ENCODE measurements at regions not wholly inside any gene's neighbourhood (a gene's known extent, or its start where the extent isn't known, plus 50 kb on each side); places are given as distances from the start of the nearest gene placed in this dataset.
"Not testable (repeated sequence)": the region's sequence is repeated elsewhere in the genome, so short reads cannot be mapped to it uniquely, and the experiment has no call there.

- ATAC-seq (no peak), DNase-seq (no peak)
- intact Hi-C loops (cut with DNase I), result no loop called here
These were observed 159.6 kb upstream of the PROK2 start for GRCh38 chr3:71944482-71945065.

DNA sequence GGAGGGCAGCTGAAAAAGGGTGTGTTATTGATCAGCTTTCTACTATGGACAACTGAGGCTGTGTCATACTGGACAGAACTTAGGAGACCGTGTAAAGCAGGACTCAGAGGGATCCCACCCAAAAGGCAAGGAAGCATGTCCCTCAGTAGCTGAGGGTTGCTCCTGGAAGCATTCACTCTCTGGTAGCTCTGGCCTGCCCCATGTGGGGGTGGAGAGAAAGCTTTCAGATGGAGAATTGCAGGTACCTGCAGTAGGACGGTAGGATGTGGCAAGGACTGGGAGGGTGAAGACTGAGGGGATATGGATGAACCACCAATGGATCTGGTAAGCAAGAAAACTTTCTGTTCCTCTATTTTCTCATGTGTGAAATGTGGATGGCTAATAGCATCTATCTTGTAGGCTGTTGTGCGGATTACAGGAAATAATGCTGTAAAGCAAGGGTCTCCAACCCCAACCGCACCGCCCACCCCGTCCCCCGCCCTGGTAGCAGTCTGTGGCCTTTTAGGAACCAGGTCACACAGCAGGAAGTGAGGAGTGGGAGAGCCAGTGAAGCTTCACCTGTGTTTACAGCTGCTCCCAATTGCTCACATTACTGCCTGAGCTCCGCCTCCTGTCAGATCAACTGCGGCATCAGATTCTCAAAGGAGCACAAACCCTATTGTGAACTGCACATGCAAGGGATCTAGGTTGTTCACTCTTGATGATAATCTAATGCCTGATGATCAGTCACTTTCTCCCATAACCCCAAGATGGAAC, 157.7 kb upstream of the PROK2 start:
- no peak for ATAC-seq
- intact Hi-C loops (cut with DNase I), result no loop called here
- no peak for DNase-seq

DNA sequence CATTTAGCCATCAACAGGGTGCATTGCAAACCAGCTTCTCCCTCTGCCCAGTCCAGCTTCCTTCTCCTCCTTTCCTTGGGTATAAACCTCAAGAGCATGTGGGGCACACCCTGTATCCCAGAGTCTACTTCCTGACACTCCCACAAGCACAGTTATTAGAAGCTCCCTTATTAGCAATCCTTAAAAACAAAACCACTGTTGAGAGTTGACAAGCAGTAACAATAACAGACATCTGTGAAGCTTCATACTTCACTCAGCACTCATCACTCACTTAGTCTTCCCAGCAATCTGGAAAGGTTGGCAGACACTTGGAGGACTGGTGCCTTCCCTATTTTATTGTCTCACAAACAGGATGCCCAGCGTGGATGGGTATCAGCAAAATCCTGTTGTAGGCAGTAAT, 155.5 kb upstream of the PROK2 start:
- intact Hi-C loops (cut with DNase I), result no loop called here
- DNase-seq (no peak), ATAC-seq (peak; percentile 84 to 93)

DNA sequence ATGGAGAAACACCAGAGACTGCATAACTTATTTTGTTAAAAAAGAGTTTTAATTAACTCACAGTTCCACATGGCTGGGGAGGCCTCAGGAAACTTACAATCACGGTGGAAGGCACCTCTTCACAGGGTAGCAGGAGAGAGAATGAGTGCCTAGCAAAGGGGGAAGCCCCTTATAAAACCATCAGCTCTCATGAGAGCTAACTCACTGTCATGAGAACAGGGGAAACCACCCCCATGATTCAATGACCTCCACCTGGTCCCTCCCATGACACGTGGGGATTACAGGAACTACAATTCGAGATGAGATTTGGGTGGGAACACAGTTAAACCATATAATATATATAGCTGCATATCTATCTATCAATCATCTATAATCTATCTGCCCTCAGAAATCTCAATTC, 153.1 kb upstream of the PROK2 start:
- DNase-seq; intact Hi-C loops (cut with DNase I); ATAC-seq: not testable (repeated sequence)

- DNase-seq (no peak), ATAC-seq (no peak)
- intact Hi-C loops (cut with DNase I), result no loop called here
These were observed 151.7 kb upstream of the PROK2 start for GRCh38 chr3:71936681-71937080.

DNA sequence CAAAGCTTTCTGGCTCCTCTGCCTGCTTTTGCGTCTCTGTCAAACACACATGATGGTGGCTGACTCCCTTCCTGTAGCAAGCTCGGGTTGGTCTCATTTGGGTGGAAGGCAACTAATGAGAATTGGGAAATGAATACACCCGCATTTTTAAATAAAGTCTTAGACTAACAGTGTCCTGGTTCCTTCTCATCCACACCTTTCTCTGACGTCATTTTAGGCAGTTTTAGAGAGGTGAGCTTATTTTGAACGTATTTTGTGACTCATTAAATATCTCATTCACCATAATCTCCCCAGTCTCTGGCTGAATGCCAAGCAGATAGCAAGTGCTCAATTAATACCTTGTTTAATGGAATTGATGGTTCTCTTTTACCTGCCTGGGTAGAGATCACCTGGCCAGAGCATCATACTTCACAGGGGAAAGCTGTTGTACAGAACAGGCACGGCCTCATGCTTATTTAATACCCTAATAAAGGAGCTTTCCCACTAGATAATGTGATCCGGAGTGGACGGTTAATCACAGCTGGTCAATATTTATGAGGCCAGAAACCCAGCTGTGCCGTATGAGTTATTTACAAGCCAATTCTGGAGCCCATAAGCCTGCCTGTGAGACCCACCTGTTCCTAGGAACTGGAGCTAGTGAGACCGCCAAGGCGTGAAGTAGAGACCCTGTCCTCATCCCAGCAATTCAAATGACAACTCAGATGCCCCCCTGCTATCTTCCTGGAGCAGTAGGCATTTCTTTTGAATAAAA, 149.7 kb upstream of the PROK2 start:
- no peak for ATAC-seq
- DNase-seq, result no peak
- intact Hi-C loops (cut with DNase I), result no loop called here

DNA sequence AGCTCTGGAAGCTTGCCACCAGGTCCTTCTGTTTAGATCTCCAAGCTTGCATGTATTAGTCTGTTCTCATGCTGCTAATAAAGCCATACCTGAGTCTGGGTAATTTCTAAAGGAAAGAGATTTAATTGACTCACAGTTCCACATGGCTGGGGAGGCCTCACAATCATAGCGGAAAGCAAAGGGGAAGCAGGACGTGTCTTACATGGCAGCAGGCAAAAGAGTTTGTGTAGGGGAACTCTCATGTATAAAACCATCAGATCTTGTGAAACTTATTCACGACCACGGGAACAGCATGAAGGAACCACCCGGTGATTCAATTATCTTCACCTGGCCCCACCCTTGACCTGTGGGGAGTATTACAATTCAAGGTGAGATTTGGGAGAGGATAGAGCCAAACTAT, 147.0 kb upstream of the PROK2 start:
- DNase-seq, result no peak
- intact Hi-C loops (cut with DNase I), result no loop called here
- ATAC-seq, result no peak

DNA sequence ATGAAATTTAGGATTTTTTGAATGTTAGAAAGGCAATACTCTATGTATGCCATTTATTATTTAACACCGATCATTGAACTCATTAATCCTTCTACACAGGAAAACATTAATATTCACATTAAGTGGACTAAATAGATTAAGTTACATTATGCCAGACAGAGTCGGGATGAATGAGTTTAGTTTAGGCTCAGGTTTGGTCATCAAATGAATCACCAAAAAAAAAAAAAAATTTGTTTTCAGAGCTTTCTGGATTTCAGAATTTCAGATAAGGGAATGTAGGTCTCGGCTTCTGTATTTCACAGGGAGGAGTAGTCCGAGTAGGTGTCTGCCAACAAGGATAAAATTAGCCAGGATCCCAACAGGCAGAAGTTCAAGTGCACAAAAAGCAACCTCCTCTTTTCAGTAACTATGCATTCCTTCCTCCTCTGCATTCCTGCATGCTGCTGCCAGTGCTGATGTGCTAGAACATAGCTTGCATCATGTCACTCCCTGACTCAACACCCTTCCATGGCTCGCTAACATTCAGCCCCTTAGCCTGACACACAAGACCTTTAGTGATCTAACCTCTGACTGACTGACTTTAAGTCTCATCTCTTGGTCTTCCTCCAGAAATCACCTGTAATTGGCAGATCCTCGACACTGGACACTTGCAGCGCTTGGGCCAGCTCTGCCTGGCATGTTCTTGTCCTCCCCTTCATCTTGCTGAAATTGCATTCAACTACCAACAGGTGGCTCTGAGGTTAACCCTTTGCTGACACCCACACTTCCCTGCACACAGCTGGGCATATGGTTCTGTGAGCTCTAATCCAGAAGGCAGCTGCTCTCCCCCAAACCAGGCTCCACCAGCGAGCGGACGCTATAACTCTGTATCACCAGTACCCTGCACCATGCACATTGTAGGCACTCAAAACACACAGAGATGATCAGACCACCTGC, 145.4 kb upstream of the PROK2 start:
- peak; percentile 79 to 96 for ATAC-seq

GRCh38 chr3:71928212-71928611, 143.3 kb upstream of the PROK2 start:
- ATAC-seq (no peak), DNase-seq (no peak)
- intact Hi-C loops (cut with DNase I), result no loop called here

More for the DNA sequence above, 145.4 kb upstream of the PROK2 start:
- DNase-seq, result peak; percentile 41
- intact Hi-C loops (cut with DNase I), result no loop called here

DNA sequence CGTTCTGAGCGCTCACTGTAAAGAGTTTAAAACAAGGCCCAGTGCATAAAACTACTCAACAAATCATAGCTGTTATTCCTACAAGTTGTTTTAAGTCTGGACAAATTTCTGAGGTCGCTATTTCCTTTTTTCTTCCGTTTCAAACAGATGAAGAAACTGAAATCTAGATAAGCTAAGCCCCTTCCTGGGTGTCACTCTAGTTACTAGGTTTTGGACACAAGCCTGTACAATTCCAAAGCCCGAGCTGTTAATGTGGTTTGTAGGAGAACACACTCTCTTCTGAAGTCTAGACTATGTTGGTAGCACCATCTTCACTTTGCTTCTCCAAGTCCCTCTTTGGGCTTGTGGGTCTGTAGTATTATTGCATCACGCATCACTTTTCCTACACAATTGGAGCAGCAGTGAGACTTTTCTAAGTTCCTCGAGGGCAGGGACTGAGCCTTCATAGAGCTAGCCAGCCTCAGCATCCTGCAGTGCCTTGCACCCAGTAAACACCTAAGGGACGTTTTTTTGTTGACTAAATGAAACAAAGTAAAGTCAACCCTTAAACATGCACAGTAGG, 142.6 kb upstream of the PROK2 start:
- ATAC-seq, result no peak

DNA sequence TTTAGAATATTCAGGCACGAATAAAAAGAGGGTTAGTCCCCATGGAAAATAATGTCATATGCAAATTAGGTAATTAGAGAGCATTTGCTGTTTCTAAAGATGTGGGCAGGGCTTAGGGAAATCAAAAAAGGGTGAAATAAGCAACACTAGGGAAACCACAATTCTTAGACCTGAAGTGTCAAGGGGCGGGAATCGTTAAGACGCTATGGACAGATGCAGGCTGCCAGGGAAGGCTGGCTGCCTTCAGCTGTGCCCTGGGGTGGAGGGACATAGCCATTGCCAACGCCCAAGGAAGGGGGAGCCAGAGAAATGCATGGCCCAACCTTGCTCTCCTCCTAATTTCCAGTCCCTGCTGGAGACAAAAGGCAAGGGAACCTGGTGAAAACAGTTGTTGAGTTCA, 141.7 kb upstream of the PROK2 start:
- intact Hi-C loops (cut with DNase I), result no loop called here
- DNase-seq (no peak), ATAC-seq (no peak)

More for the DNA sequence above, 142.6 kb upstream of the PROK2 start:
- DNase-seq, result no peak
- intact Hi-C loops (cut with DNase I), result no loop called here

DNA sequence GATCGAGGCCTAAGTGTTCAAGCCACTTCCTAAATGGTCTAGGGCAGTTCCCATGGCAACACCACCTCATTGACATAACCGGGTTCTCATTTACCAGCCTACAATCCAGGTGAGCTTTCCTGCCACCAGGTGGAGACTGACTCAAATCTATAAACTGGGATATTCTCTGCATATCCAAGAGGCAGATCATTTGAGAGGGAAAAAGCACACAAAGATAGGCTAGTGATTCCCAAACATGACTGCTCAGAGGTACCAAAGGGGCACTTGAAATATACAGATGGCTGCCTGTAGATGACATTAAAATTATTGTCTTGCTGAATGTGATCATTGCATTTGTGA, 141.3 kb upstream of the PROK2 start:
- DNase-seq (no peak), ATAC-seq (no peak)
- intact Hi-C loops (cut with DNase I), result no loop called here

- intact Hi-C loops (cut with DNase I), result not testable (repeated sequence)
These were observed 140.7 kb upstream of the PROK2 start for GRCh38 chr3:71925511-71926261.

GRCh38 chr3:71924721-71925120, 139.8 kb upstream of the PROK2 start:
- intact Hi-C loops (cut with DNase I), result no loop called here
- no peak for DNase-seq
- ATAC-seq, result no peak

More at GRCh38 chr3:71925511-71926261, 140.7 kb upstream of the PROK2 start:
- DNase-seq, ATAC-seq: not testable (repeated sequence)

DNA sequence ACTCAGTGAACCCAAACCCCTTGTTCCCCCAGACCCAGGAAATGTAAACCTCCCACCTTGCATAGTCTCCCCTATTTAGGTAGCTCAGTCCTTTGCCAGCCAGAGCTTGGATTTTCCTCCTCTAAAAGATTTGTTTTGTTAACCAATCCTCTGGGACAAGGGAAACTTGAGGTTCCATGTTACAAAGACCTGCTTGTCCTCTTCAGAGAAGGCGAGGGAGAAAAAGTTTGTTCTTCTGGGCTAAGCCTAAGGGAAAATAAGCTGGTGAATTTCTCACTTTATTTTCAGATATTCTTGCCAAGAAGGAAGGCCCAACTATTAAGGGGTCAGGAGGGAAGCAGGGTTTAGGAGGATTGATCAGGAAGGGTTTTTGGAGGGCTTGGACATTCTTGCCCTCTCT, 136.1 kb upstream of the PROK2 start:
- DNase-seq, result no peak
- intact Hi-C loops (cut with DNase I), result no loop called here
- ATAC-seq, result no peak

DNA sequence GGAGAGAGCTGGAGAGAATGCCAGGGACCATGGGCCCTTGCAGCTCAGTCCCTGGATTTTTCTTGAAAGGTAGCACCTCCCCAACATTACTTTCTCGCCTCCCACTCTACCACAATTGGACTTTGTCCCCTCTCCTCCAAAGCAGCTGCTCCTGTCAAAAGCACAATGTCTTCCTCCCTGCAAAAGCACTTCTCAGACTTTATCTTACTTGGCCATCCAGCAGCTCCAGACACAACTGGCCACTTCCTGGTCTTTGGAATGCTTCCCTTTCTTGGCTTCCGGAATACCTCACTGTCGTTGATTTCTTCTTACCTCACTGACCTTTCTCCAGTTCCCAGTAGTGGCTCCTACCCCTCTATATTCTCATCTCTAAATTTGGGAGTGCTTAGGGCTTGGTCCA, 134.6 kb upstream of the PROK2 start:
- intact Hi-C loops (cut with DNase I), result no loop called here
- DNase-seq, result no peak

DNA sequence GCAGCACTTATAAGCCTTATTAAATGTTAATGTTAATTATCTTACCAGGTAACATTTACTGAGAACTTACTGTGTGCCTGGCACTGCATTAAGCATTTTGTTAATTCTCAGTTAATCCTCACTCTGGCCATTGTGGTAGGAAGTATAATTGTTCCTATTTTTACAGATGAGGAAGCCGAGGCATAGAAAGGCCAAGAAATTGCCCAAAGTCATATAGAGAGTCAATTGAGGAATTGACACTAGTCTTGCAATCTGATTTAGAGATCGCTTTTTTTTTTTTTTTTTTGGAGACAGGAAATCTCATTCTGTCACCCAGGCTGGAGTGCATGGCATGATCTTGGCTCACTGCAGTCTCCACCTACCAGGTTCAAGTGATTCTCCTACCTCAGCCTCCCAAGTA, 132.6 kb upstream of the PROK2 start:
- intact Hi-C loops (cut with DNase I), result no loop called here
- DNase-seq, result no peak
- ATAC-seq, result no peak

More for the DNA sequence above, 134.6 kb upstream of the PROK2 start:
- ATAC-seq, result no peak

GRCh38 chr3:71916747-71917369, 131.9 kb upstream of the PROK2 start:
- intact Hi-C loops (cut with DNase I), result no loop called here
- DNase-seq, result peak; percentile 34
- ATAC-seq, result peak; percentile 55 to 80

Data from left cardiac atrium (tissue), 4 donors.